GM12878 (cell line): ENCODE measurements at regions not wholly inside any gene's neighbourhood (a gene's known extent, or its start where the extent isn't known, plus 50 kb on each side); places are given as distances from the start of the nearest gene placed in this dataset.

Experiments
- ATAC-seq: fragments of 200-7000 bp; cut with Tn5 transposase; 3 replicates; pipeline ENCODE4 v1.9.1; 2020; ENCODE audit warnings: mild to moderate bottlenecking, moderate library complexity
- BruUV-seq: library from RNA; stranded (reverse); fragments of 400-500 nt; replicated peaks from 2 replicates; lab custom pipeline; 2021; lab: Mats Ljungman, UMichigan
- CTCF ChIA-PET: fragments of 300-600 bp; sonication (Branson Sonifier 250); formaldehyde crosslinking; extraction: SDS; loops from one replicate; lab custom pipeline; 2021; ENCODE audit warnings: inconsistent platforms; lab: Yijun Ruan, JAX
- POLR2A ChIA-PET: fragments of 350-600 bp; formaldehyde crosslinking; extraction: SDS; loops from one replicate; lab custom pipeline; 2021; ENCODE audit warnings: inconsistent platforms; lab: Charles Lee
- RAD21 ChIA-PET: fragments of 300-600 bp; sonication (Branson Sonifier 250); formaldehyde crosslinking; loops from one replicate; lab custom pipeline; 2023; ENCODE audit warnings: antibody characterized with exemption; ENCODE audit not compliant: unreplicated experiment; lab: Charles Lee
- SMC1A ChIA-PET: fragments of 300-600 bp; sonication (Branson Sonifier 250); formaldehyde crosslinking; loops from one replicate; lab custom pipeline; 2023; ENCODE audit not compliant: unreplicated experiment, uncharacterized antibody; lab: Charles Lee
- DNase-seq: peaks from one replicate; pipeline ENCODE4 v3.0.0-alpha.2; 2011; ENCODE audit warnings: low read depth, low spot score
- FAIRE-seq: peaks from 3 replicates; lab custom pipeline; 2011; peaks lifted over from hg19 to GRCh38; lab: Jason Lieb, UNC
- H2AFZ ChIP-seq: 2 replicates; pipeline ENCODE4 v1.6.0; 2011; ENCODE audit warnings: low read depth, low read length, control low read depth; ENCODE audit not compliant: control insufficient read depth
- H3K27ac ChIP-seq: 2 replicates; pipeline ENCODE4 v1.5.1; 2011; ENCODE audit warnings: control low read depth; ENCODE audit not compliant: control insufficient read depth, insufficient read depth
- H3K27me3 ChIP-seq, 2 experiments: replicated peaks in 1 of 2; 2 replicates each; pipeline versions ENCODE4 v1.6.0 to v1.6.1; 2011; ENCODE audit warnings: low read length in 1 of 2; ENCODE audit not compliant: control insufficient read depth in 2 of 2, insufficient read depth in 2 of 2
- H3K36me3 ChIP-seq, 2 experiments: 2 replicates each; pipeline ENCODE4 v1.5.1; 2011; ENCODE audit warnings: low read length in 1 of 2; ENCODE audit not compliant: control insufficient read depth in 2 of 2, insufficient read depth in 2 of 2
- H3K4me1 ChIP-seq: 2 replicates; pipeline ENCODE4 v1.6.1; 2011; ENCODE audit warnings: mild to moderate bottlenecking, low read length, moderate library complexity, mixed read lengths; ENCODE audit not compliant: control insufficient read depth, insufficient read depth
- H3K4me2 ChIP-seq: 2 replicates; pipeline ENCODE4 v1.6.0; 2011; ENCODE audit warnings: control low read depth; ENCODE audit not compliant: control insufficient read depth, insufficient read depth
- H3K4me3 ChIP-seq: fragments of 200-600 bp; sonication (generic); 2 replicates; pipeline ENCODE4 v1.5.1; 2016
- H3K79me2 ChIP-seq: 2 replicates; pipeline ENCODE4 v1.6.0; 2011; ENCODE audit warnings: low read length; ENCODE audit not compliant: control insufficient read depth, insufficient read depth
- H3K9ac ChIP-seq: 2 replicates; pipeline ENCODE4 v1.8.0; 2011; ENCODE audit warnings: low read length, control low read depth, mixed read lengths; ENCODE audit not compliant: control insufficient read depth, insufficient read depth
- H3K9me3 ChIP-seq: replicated peaks from 3 replicates; pipeline ENCODE4 v1.5.1; 2011; ENCODE audit warnings: mild to moderate bottlenecking, low read length; ENCODE audit not compliant: control insufficient read depth, insufficient read depth
- H4K20me1 ChIP-seq: 2 replicates; pipeline ENCODE4 v1.6.0; 2011; ENCODE audit not compliant: control insufficient read depth, insufficient read depth
- ASH2L ChIP-seq: fragments of 300-600, 200-600 bp; sonication (generic); IDR thresholded peaks from 2 replicates; pipeline ENCODE4 v1.6.1; 2017; ENCODE audit warnings: low read depth, mild to moderate bottlenecking, borderline replicate concordance
- IKZF2 ChIP-seq, 2 experiments: fragments of 450-650 bp; IDR thresholded peaks; 2 replicates each; pipeline ENCODE4 v1.6.1; 2017; ENCODE audit warnings: mild to moderate bottlenecking in 2 of 2, moderate library complexity in 2 of 2
- IRF4 ChIP-seq: IDR thresholded peaks from 2 replicates; pipeline ENCODE4 v1.6.1; 2011; ENCODE audit warnings: low read depth, low read length
- NFYB ChIP-seq: IDR thresholded peaks from 2 replicates; pipeline ENCODE4 v1.6.1; 2011; ENCODE audit warnings: low read depth, mild to moderate bottlenecking, low read length, improper control_type of control experiment, moderate library complexity; ENCODE audit not compliant: insufficient read depth
- PAX8 ChIP-seq: fragments of 450-650 bp; IDR thresholded peaks from 2 replicates; pipeline ENCODE4 v1.6.1; 2017; ENCODE audit warnings: mild to moderate bottlenecking, moderate library complexity
- SMAD5 ChIP-seq: IDR thresholded peaks from 2 replicates; pipeline ENCODE4 v1.6.1; 2016; ENCODE audit warnings: antibody characterized with exemption, low read depth
- SRF ChIP-seq, 2 experiments: IDR thresholded peaks; 2 replicates each; pipeline ENCODE4 v1.6.1; 2011; ENCODE audit warnings: low read depth in 2 of 2, low read length in 2 of 2, mild to moderate bottlenecking in 1 of 2, moderate library complexity in 1 of 2
- ZSCAN29 ChIP-seq: fragments of 450-650 bp; IDR thresholded peaks from 2 replicates; pipeline ENCODE4 v1.6.1; 2017; ENCODE audit warnings: mild to moderate bottlenecking, moderate library complexity
- whole genome bisulfite sequencing: methylation state at CpG from one replicate; pipeline ENCODE4 v1.1.6; 2016; ENCODE audit warnings: low lambda C conversion rate; ENCODE audit not compliant: insufficient replicate concordance, insufficient coverage; ENCODE audit errors: missing lambda C conversion rate; 5-methylcytosine and 5-hydroxymethylcytosine counted together
- in situ Hi-C: fragments of 300-500 bp; cut with MboI; formaldehyde crosslinking; loops from 9 replicates; pipeline ENCODE4 v1.14.3; 2018; ENCODE audit warnings: mixed read lengths
- intact Hi-C: fragments of 100-400 bp; cut with micrococcal nuclease; formaldehyde crosslinking; loops from one replicate; pipeline ENCODE4 v1.14.2; 2022; ENCODE audit not compliant: unreplicated experiment
- TF ChIP-seq, protein P1 (sequence below): fragments of 450-650 bp; IDR thresholded peaks from 2 replicates; pipeline ENCODE4 v1.6.1; 2016; ENCODE audit warnings: mild to moderate bottlenecking
- TF ChIP-seq, protein P2 (sequence below): IDR thresholded peaks from 2 replicates; pipeline ENCODE4 v1.6.1; 2012; ENCODE audit warnings: mild to moderate bottlenecking, low read depth, low read length
- TF ChIP-seq, protein P3 (sequence below): fragments of 450-650 bp; IDR thresholded peaks from 2 replicates; pipeline ENCODE4 v1.6.1; 2017; ENCODE audit warnings: mild to moderate bottlenecking, low read depth, inconsistent platforms; ENCODE audit not compliant: poor library complexity, severe bottlenecking

DNA sequence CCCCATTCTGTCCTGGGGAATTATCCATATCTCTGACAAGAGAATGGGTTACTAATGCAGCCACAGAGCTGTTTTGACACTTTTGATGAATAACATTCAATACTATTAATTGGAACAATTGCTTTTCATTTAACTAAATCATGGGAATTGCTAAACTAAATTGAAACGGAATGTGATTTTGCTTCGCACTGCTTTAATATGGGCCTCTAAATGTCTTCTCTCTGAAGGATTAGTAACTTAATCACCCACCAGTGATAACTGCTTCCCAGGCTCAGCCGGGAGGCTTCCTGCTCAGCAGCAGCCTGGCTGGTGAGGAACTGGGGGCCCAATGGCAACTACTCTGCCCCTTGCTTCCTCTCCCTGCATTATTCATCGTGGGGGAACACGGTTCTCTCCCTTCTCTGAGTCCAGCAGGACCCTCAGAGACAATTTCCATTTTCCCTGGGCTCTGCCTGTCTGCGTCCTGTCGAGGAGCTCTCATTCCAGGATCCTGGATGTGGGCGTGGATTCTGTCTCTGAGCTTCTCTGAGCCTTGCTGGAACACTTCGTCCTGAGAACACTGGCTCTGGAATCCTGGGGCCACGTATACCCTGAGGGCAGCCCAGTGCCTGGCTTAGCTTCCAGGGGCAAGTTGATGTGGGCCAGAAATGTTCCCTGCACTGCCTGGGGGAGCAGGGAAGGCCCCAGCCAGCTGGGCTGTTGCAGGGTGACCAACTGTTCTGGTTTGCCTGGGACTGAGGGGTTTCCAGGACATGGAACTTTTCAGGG lies 308.9 kb downstream of the DHX35 start:
- intact Hi-C loops = no loop called here
- Histone ChIP-seq H3K9me3 (no peaks in the 10 kb centered on the region), H2AFZ (no peak overlapping the region), H3K9ac (no peak overlapping the region), H3K27me3 (no peaks in the 10 kb centered on the region; a peak in 1 of 4 replicates), H4K20me1 (no peaks in the 10 kb centered on the region), H3K27ac (no peak overlapping the region), H3K4me2 (no peak overlapping the region), H3K4me3 (no peak overlapping the region), H3K36me3 (no peaks in the 10 kb centered on the region), H3K4me1 (no peaks in the 10 kb centered on the region), H3K79me2 (no peaks in the 10 kb centered on the region)
- TF ChIP-seq PAX8 (no peak), IRF4 (no peak), IKZF2 (IDR thresholded peaks at IDR 0.05) (no peak), SRF (IDR thresholded peaks at IDR 0.05; ENCODE audit: low read depth in 2 of 2, low read length in 2 of 2) (no peak), ZSCAN29 (no peak), SMAD5 (no peak), ASH2L (no peak), NFYB (no peak)
- TF ChIP-seq, protein P1, sequence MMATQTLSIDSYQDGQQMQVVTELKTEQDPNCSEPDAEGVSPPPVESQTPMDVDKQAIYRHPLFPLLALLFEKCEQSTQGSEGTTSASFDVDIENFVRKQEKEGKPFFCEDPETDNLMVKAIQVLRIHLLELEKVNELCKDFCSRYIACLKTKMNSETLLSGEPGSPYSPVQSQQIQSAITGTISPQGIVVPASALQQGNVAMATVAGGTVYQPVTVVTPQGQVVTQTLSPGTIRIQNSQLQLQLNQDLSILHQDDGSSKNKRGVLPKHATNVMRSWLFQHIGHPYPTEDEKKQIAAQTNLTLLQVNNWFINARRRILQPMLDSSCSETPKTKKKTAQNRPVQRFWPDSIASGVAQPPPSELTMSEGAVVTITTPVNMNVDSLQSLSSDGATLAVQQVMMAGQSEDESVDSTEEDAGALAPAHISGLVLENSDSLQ = no peak
- TF ChIP-seq, protein P2, sequence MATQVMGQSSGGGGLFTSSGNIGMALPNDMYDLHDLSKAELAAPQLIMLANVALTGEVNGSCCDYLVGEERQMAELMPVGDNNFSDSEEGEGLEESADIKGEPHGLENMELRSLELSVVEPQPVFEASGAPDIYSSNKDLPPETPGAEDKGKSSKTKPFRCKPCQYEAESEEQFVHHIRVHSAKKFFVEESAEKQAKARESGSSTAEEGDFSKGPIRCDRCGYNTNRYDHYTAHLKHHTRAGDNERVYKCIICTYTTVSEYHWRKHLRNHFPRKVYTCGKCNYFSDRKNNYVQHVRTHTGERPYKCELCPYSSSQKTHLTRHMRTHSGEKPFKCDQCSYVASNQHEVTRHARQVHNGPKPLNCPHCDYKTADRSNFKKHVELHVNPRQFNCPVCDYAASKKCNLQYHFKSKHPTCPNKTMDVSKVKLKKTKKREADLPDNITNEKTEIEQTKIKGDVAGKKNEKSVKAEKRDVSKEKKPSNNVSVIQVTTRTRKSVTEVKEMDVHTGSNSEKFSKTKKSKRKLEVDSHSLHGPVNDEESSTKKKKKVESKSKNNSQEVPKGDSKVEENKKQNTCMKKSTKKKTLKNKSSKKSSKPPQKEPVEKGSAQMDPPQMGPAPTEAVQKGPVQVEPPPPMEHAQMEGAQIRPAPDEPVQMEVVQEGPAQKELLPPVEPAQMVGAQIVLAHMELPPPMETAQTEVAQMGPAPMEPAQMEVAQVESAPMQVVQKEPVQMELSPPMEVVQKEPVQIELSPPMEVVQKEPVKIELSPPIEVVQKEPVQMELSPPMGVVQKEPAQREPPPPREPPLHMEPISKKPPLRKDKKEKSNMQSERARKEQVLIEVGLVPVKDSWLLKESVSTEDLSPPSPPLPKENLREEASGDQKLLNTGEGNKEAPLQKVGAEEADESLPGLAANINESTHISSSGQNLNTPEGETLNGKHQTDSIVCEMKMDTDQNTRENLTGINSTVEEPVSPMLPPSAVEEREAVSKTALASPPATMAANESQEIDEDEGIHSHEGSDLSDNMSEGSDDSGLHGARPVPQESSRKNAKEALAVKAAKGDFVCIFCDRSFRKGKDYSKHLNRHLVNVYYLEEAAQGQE = no peak
- TF ChIP-seq, protein P3, sequence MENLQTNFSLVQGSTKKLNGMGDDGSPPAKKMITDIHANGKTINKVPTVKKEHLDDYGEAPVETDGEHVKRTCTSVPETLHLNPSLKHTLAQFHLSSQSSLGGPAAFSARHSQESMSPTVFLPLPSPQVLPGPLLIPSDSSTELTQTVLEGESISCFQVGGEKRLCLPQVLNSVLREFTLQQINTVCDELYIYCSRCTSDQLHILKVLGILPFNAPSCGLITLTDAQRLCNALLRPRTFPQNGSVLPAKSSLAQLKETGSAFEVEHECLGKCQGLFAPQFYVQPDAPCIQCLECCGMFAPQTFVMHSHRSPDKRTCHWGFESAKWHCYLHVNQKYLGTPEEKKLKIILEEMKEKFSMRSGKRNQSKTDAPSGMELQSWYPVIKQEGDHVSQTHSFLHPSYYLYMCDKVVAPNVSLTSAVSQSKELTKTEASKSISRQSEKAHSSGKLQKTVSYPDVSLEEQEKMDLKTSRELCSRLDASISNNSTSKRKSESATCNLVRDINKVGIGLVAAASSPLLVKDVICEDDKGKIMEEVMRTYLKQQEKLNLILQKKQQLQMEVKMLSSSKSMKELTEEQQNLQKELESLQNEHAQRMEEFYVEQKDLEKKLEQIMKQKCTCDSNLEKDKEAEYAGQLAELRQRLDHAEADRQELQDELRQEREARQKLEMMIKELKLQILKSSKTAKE = no peak
- in situ Hi-C loops = loop anchor here (5.0 kb wide), 1 partner anchor 596 kb away; no protein-coding TSS in a partner anchor
- no peak for FAIRE-seq
- BruUV-seq = no TSS peak
- no peak for ATAC-seq
- DNase-seq = no peak
- ChIA-PET CTCF (interaction anchor here (0.6 to 2.8 kb wide), 5 partner anchors 128 to 1621 kb away, joined by 3 to 19 read pairs (median 3); no protein-coding TSS in a partner anchor), POLR2A (no interaction called here), SMC1A (interaction anchor here (1.0 to 4.5 kb wide), 4 partner anchors 11 to 603 kb away, joined by 3 to 22 read pairs (median 5); no protein-coding TSS in a partner anchor), RAD21 (interaction anchor here (0.8 to 2.4 kb wide), 4 partner anchors 127 to 615 kb away, joined by 3 to 17 read pairs (median 4); no protein-coding TSS in a partner anchor)
- 8% methylated on average over 10 of the region's 10 CpGs for WGBS
